CD4-positive, alpha-beta T cell (primary cell): ENCODE measurements at regions not wholly inside any gene's neighbourhood (a gene's known extent, or its start where the extent isn't known, plus 50 kb on each side); places are given as distances from the start of the nearest gene placed in this dataset.
"Not testable (repeated sequence)": the region's sequence is repeated elsewhere in the genome, so short reads cannot be mapped to it uniquely, and the experiment has no call there.

Experiments used
- ATAC-seq: fragments of 200-7000 bp; cut with Tn5 transposase; one replicate; pipeline ENCODE4 v1.10.0; 2022; ENCODE audit warnings: mild to moderate bottlenecking; ENCODE audit not compliant: poor library complexity
- CTCF ChIA-PET: fragments of 350-600 bp; sonication (Branson Sonifier 250); formaldehyde crosslinking; loops from one replicate; lab custom pipeline; 2021; ENCODE audit warnings: antibody characterized with exemption, inconsistent platforms; lab: Charles Lee
- POLR2A ChIA-PET: fragments of 350-600 bp; sonication (Branson Sonifier 250); formaldehyde crosslinking; loops from one replicate; lab custom pipeline; 2021; ENCODE audit warnings: antibody characterized with exemption, inconsistent platforms; lab: Charles Lee
- DNase-seq, 14 experiments: peaks; one replicate each; pipeline ENCODE4 v3.0.0-alpha.2; 2013 to 2020; ENCODE audit warnings: mixed read lengths in 2 of 14
- H3K27ac ChIP-seq, 2 donors: one replicate each; pipeline versions ENCODE4 v1.5.1 to v1.7.0; 2013; ENCODE audit warnings: low read length in 2 of 2, low read depth in 1 of 2, mild to moderate bottlenecking in 1 of 2
- H3K27me3 ChIP-seq, 2 experiments: 1 replicate in 1 of 2; 2 replicates in 1 of 2; pipeline versions ENCODE4 v1.6.1 to v1.7.0; 2013; ENCODE audit warnings: low read length in 2 of 2, control low read depth in 1 of 2, mild to moderate bottlenecking in 1 of 2, moderate library complexity in 1 of 2; ENCODE audit not compliant: insufficient read depth in 2 of 2, control insufficient read depth in 1 of 2
- H3K36me3 ChIP-seq: one replicate; pipeline ENCODE4 v1.6.1; 2013; ENCODE audit warnings: low read length, control low read depth; ENCODE audit not compliant: insufficient read depth
- H3K4me1 ChIP-seq: one replicate; pipeline ENCODE4 v1.6.1; 2013; ENCODE audit warnings: low read length, control low read depth; ENCODE audit not compliant: insufficient read depth
- H3K4me3 ChIP-seq: one replicate; pipeline ENCODE4 v1.5.1; 2013; ENCODE audit warnings: mild to moderate bottlenecking, low read length, moderate library complexity
- H3K9me3 ChIP-seq, 2 experiments: 1 replicate in 1 of 2; 2 replicates in 1 of 2; pipeline versions ENCODE4 v1.6.1 to v1.7.0; 2013; ENCODE audit warnings: low read length in 2 of 2, mild to moderate bottlenecking in 2 of 2, control low read depth in 1 of 2, moderate library complexity in 1 of 2; ENCODE audit not compliant: control insufficient read depth in 1 of 2, insufficient read depth in 1 of 2
- H3K27ac Mint-ChIP-seq: one replicate; pipeline ENCODE4 v1.8.0; 2020; ENCODE audit warnings: mixed read lengths
- H3K27me3 Mint-ChIP-seq: one replicate; pipeline ENCODE4 v1.8.0; 2021; ENCODE audit warnings: mixed read lengths
- H3K36me3 Mint-ChIP-seq: one replicate; pipeline ENCODE4 v1.8.0; 2021; ENCODE audit warnings: low read depth, mixed read lengths
- H3K4me1 Mint-ChIP-seq: one replicate; pipeline ENCODE4 v1.8.0; 2021; ENCODE audit warnings: low read depth, mixed read lengths
- H3K4me3 Mint-ChIP-seq: one replicate; pipeline ENCODE4 v1.8.0; 2020; ENCODE audit warnings: mild to moderate bottlenecking, mixed read lengths
- H3K9me3 Mint-ChIP-seq: one replicate; pipeline ENCODE4 v1.8.0; 2020; ENCODE audit warnings: mixed read lengths
- intact Hi-C, 2 experiments: fragments of 100-400 bp; cut with DNase I in 1 of 2; cut with micrococcal nuclease in 1 of 2; formaldehyde crosslinking; loops; one replicate each; pipeline versions ENCODE4 v1.15.1 to v1.9.0; 2023 to 2025; cut with DNase I, micrococcal nuclease
- TF ChIP-seq, protein P1 (sequence below): fragments of 200-600 bp; IDR thresholded peaks from one replicate; pipeline ENCODE4 v1.8.0; 2022; ENCODE audit warnings: antibody characterized with exemption, mild to moderate bottlenecking

DNA sequence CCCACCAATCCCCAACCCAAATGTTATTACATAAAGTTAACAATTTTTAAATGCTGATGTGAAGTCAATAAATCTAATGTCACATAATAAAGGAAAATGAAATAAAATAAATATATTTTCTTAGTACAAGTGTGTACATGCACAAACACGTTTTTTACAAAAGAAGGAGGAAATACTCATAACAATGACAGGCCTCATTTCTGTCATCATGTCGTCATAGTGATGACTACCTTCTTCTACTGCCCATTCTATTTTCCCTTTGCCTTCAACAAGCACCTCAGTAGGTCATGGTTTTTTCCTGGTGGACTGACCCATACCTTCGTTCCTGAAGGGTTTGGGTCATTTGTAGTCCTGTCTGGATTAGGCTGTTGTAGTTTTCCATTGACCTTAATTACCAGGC, 185.3 kb upstream of the IPO5 start:
- ChIA-PET CTCF (no interaction called here), POLR2A (no interaction called here)
- TF ChIP-seq, protein P1, sequence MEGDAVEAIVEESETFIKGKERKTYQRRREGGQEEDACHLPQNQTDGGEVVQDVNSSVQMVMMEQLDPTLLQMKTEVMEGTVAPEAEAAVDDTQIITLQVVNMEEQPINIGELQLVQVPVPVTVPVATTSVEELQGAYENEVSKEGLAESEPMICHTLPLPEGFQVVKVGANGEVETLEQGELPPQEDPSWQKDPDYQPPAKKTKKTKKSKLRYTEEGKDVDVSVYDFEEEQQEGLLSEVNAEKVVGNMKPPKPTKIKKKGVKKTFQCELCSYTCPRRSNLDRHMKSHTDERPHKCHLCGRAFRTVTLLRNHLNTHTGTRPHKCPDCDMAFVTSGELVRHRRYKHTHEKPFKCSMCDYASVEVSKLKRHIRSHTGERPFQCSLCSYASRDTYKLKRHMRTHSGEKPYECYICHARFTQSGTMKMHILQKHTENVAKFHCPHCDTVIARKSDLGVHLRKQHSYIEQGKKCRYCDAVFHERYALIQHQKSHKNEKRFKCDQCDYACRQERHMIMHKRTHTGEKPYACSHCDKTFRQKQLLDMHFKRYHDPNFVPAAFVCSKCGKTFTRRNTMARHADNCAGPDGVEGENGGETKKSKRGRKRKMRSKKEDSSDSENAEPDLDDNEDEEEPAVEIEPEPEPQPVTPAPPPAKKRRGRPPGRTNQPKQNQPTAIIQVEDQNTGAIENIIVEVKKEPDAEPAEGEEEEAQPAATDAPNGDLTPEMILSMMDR = no peak
- H3K27me3 Mint-ChIP-seq = peaks cover 4% of the 10 kb centered on the region
- intact Hi-C loops = no loop called here
- H3K27ac ChIP-seq = no peak overlapping the region
- H3K27ac Mint-ChIP-seq = no peak overlapping the region
- no peaks in the 10 kb centered on the region for H3K27me3 ChIP-seq
- no peaks in the 10 kb centered on the region for H3K36me3 ChIP-seq
- H3K4me1 Mint-ChIP-seq = no peaks in the 10 kb centered on the region
- no peak for ATAC-seq
- no peaks in the 10 kb centered on the region for H3K9me3 ChIP-seq
- DNase-seq = no peak
- no peak overlapping the region for H3K4me3 Mint-ChIP-seq
- H3K4me3 ChIP-seq = no peak overlapping the region
- H3K9me3 Mint-ChIP-seq = peaks cover 3% of the 10 kb centered on the region
- no peaks in the 10 kb centered on the region for H3K4me1 ChIP-seq
- H3K36me3 Mint-ChIP-seq = no peaks in the 10 kb centered on the region

DNA sequence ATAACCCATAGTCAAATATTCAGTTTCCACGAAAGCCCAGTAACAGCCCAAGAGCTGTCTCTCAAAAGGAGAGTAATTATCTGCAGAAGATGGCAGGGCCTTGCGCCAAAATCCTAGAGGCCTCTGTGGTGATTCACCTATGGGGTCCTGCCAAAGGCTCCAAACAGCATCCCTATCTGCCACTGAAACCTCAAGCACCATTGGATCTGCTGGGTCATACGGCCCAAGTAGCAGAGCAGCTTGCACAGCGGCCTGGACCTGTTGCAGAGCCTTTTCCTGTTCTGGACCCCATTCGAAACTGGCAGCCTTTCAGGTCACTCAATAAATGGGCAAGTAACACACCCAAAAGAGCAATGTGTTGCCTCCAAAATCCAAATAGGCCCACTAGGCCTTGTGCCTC, 183.2 kb upstream of the IPO5 start:
- CTCF ChIA-PET, intact Hi-C loops, H3K9me3 Mint-ChIP-seq, ATAC-seq, H3K9me3 ChIP-seq, H3K4me3 ChIP-seq, H3K36me3 Mint-ChIP-seq, H3K4me1 ChIP-seq, H3K27me3 ChIP-seq, H3K27ac ChIP-seq, H3K27ac Mint-ChIP-seq, H3K4me1 Mint-ChIP-seq, POLR2A ChIA-PET, H3K4me3 Mint-ChIP-seq, DNase-seq, H3K27me3 Mint-ChIP-seq, H3K36me3 ChIP-seq: not testable (repeated sequence)

DNA sequence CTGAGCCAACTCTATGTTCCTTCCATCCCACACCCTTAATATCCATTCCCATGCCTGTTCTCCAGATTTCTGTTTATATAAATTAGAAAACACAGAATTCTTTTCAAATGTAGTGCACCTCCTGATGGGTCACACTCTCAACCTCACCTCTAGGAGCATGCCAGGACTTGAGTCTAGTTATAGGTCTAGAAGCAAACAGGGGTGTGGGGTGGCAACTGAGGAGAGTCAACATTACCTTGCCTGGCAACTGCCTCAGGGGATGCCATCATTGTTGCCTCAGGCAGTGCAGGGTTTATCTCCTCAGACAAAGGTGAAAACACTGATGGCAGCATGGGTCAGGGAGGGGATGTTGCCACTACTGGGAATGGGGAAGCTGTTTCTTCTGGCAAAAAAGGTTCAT, 181.0 kb upstream of the IPO5 start:
- DNase-seq, CTCF ChIA-PET, H3K27me3 ChIP-seq, H3K4me1 ChIP-seq, H3K4me3 ChIP-seq, H3K36me3 Mint-ChIP-seq, H3K4me3 Mint-ChIP-seq, H3K27ac ChIP-seq, H3K4me1 Mint-ChIP-seq, H3K27me3 Mint-ChIP-seq, ATAC-seq, H3K36me3 ChIP-seq, H3K9me3 Mint-ChIP-seq, H3K9me3 ChIP-seq, intact Hi-C loops, POLR2A ChIA-PET, H3K27ac Mint-ChIP-seq: not testable (repeated sequence)

DNA sequence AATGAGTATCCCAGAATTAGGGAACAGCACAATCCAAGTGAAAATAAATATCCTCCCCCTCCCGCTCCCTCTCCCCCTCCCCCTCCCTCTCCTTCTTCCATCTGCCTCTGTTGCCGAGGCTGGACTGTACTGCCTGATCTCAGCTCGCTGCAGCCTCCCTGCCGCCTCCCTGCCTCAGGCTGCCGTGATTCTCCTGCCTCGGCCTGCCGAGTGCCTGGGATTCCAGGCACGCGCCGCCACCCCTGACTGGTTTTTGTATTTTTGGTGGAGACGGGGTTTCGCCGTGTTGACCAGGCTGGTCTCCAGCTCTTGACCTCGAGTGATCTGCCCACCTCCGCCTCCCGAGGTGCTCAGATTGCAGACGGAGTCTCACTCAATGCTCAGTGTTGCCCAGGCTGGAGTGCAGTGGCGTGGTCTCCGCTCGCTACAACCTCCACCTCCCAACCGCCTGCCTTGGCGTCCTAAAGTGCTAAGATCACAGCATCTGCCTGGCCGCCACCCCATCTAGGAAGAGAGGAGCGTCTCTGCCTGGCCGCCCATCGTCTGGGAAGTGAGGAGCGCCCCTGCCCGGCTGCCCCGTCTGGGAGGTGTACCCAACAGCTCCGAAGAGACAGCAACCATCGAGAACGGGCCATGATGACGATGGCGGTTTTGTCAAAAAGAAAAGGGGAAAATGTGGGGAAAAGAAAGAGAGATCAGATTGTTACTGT, 178.9 kb upstream of the IPO5 start:
- H3K36me3 ChIP-seq, H3K4me3 ChIP-seq, DNase-seq, ATAC-seq, CTCF ChIA-PET, H3K4me1 Mint-ChIP-seq, H3K36me3 Mint-ChIP-seq, H3K27me3 Mint-ChIP-seq, POLR2A ChIA-PET, H3K27ac Mint-ChIP-seq, H3K9me3 ChIP-seq, H3K4me3 Mint-ChIP-seq, H3K9me3 Mint-ChIP-seq, intact Hi-C loops, H3K27ac ChIP-seq, H3K4me1 ChIP-seq, H3K27me3 ChIP-seq: not testable (repeated sequence)
